ENCODE measurements at regions not wholly inside any gene's neighbourhood (a gene's known extent, or its start where the extent isn't known, plus 50 kb on each side); places are given as distances from the start of the nearest gene placed in this dataset.

- no peak for DNase-seq
- Histone ChIP-seq H3K9ac (ENCODE audit: insufficient read depth, low read length, poor library complexity, severe bottlenecking) (no peak overlapping the region), H3K4me2 (replicated peaks; ENCODE audit: extremely low read depth, low read length, poor library complexity, severe bottlenecking) (no peak overlapping the region), H4K20me1 (ENCODE audit: insufficient read depth, low read length) (no peaks in the 10 kb centered on the region), H2AFZ (ENCODE audit: insufficient read depth, low read depth, low read length, poor library complexity, severe bottlenecking) (no peak overlapping the region), H3K27me3 (ENCODE audit: control insufficient read depth in 2 of 2, insufficient read depth in 2 of 2, low read length in 2 of 2) (no peaks in the 10 kb centered on the region), H3K79me2 (ENCODE audit: insufficient read depth, low read length) (no peaks in the 10 kb centered on the region), H3K9me3 (replicated peaks in 1 of 2; ENCODE audit: control insufficient read depth in 1 of 2, insufficient read depth in 1 of 2, low read length in 2 of 2) (no peaks in the 10 kb centered on the region), H3K4me3 (replicated peaks in 1 of 3; ENCODE audit: low read depth in 2 of 3, low read length in 3 of 3) (no peak overlapping the region), H3K4me1 (ENCODE audit: control insufficient read depth in 1 of 2, insufficient read depth in 2 of 2, low read length in 2 of 2) (no peaks in the 10 kb centered on the region), H3K27ac (ENCODE audit: low read depth in 1 of 2, low read length in 2 of 2) (no peak overlapping the region), H3K36me3 (replicated peaks in 1 of 2; ENCODE audit: control insufficient read depth in 1 of 2, insufficient read depth in 2 of 2, low read length in 2 of 2) (no peaks in the 10 kb centered on the region)
- intact Hi-C loops (cut with micrococcal nuclease), result no loop called here
- no peaks in the 10 kb centered on the region for H3K36me3 Mint-ChIP-seq
- TF ChIP-seq CTCF (IDR thresholded peaks at IDR 0.05), result no peak
- no peaks in the 10 kb centered on the region for H3K27me3 Mint-ChIP-seq (ENCODE audit: low read depth in 3 of 3)
- H3K9me3 Mint-ChIP-seq, result peaks cover 0 to 3% (median 0%) of the 10 kb centered on the region in 7 donors
- WGBS (ENCODE audit: insufficient coverage), result no CpG with 5 or more reads among the region's 2 CpGs
- no peaks in the 10 kb centered on the region for H3K4me1 Mint-ChIP-seq
- no peak overlapping the region for H3K27ac Mint-ChIP-seq
- no peak overlapping the region for H3K4me3 Mint-ChIP-seq
Observed at GRCh38 chr6:142621822-142622221, 320.0 kb downstream of the ADGRG6 start.

- Histone ChIP-seq H4K20me1 (ENCODE audit: insufficient read depth, low read length) (no peaks in the 10 kb centered on the region), H3K79me2 (ENCODE audit: insufficient read depth, low read length) (no peaks in the 10 kb centered on the region), H3K36me3 (replicated peaks in 1 of 2; ENCODE audit: control insufficient read depth in 1 of 2, insufficient read depth in 2 of 2, low read length in 2 of 2) (no peaks in the 10 kb centered on the region), H3K27me3 (ENCODE audit: control insufficient read depth in 2 of 2, insufficient read depth in 2 of 2, low read length in 2 of 2) (no peaks in the 10 kb centered on the region), H3K4me2 (replicated peaks; ENCODE audit: extremely low read depth, low read length, poor library complexity, severe bottlenecking) (no peak overlapping the region), H3K9me3 (replicated peaks in 1 of 2; ENCODE audit: control insufficient read depth in 1 of 2, insufficient read depth in 1 of 2, low read length in 2 of 2) (no peaks in the 10 kb centered on the region), H3K4me1 (ENCODE audit: control insufficient read depth in 1 of 2, insufficient read depth in 2 of 2, low read length in 2 of 2) (no peaks in the 10 kb centered on the region), H3K9ac (ENCODE audit: insufficient read depth, low read length, poor library complexity, severe bottlenecking) (no peak overlapping the region), H3K4me3 (replicated peaks in 1 of 3; ENCODE audit: low read depth in 2 of 3, low read length in 3 of 3) (no peak overlapping the region), H2AFZ (ENCODE audit: insufficient read depth, low read depth, low read length, poor library complexity, severe bottlenecking) (no peak overlapping the region), H3K27ac (ENCODE audit: low read depth in 1 of 2, low read length in 2 of 2) (no peak overlapping the region)
- Mint-ChIP-seq H3K36me3 (no peaks in the 10 kb centered on the region), H3K4me3 (no peak overlapping the region), H3K27ac (no peak overlapping the region), H3K9me3 (peaks cover 0 to 5% (median 0%) of the 10 kb centered on the region in 7 donors), H3K27me3 (ENCODE audit: low read depth in 3 of 3) (no peaks in the 10 kb centered on the region), H3K4me1 (no peaks in the 10 kb centered on the region)
- DNase-seq, result no peak
- no peak for TF ChIP-seq CTCF (IDR thresholded peaks at IDR 0.05)
- no CpG with 5 or more reads among the region's 2 CpGs for WGBS (ENCODE audit: insufficient coverage)
- intact Hi-C loops (cut with micrococcal nuclease), result no loop called here
Observed at GRCh38 chr6:142624978-142625715, 319.8 kb downstream of the HIVEP2 start.

Data from CD14-positive monocyte (primary cell).